ENCODE measurements at regions not wholly inside any gene's neighbourhood (a gene's known extent, or its start where the extent isn't known, plus 50 kb on each side); places are given as distances from the start of the nearest gene placed in this dataset.
A peak's percentile ranks its signal among the peaks of the same experiment; 100 is the strongest.

DNA sequence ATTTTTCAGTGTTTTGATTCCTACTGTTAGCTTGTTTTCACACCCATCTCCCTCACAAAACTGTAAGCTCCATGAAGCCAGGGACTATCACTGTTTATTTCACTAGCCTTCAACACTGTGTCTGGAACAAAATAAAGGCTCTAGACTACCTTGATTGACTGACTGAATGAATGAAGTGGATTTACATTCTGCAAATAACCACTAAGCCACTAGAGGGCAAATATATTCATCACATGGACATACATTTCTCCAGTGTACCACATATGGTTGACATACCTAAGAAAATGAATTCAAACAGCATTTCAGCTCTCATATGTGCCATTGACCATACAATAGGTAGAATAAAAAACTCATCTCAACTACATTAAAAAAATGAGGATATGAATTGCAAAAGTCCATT, 185.9 kb downstream of the RAB11FIP2 start:
- Histone ChIP-seq H3K36me3 (ENCODE audit: control insufficient read depth, insufficient read depth, low read length) (no peaks in the 10 kb centered on the region), H3K27me3 (ENCODE audit: control insufficient read depth, insufficient read depth, low read length) (no peaks in the 10 kb centered on the region), H3K4me3 (ENCODE audit: low read depth, low read length) (no peak overlapping the region)
- FAIRE-seq, result no peak
- TF ChIP-seq, protein P1, sequence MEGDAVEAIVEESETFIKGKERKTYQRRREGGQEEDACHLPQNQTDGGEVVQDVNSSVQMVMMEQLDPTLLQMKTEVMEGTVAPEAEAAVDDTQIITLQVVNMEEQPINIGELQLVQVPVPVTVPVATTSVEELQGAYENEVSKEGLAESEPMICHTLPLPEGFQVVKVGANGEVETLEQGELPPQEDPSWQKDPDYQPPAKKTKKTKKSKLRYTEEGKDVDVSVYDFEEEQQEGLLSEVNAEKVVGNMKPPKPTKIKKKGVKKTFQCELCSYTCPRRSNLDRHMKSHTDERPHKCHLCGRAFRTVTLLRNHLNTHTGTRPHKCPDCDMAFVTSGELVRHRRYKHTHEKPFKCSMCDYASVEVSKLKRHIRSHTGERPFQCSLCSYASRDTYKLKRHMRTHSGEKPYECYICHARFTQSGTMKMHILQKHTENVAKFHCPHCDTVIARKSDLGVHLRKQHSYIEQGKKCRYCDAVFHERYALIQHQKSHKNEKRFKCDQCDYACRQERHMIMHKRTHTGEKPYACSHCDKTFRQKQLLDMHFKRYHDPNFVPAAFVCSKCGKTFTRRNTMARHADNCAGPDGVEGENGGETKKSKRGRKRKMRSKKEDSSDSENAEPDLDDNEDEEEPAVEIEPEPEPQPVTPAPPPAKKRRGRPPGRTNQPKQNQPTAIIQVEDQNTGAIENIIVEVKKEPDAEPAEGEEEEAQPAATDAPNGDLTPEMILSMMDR (IDR thresholded peaks at IDR 0.05; ENCODE audit: insufficient read depth, low read length, severe bottlenecking), result peak; percentile 27
- peak; percentile 46 for DNase-seq (ENCODE audit: low read depth)

DNA sequence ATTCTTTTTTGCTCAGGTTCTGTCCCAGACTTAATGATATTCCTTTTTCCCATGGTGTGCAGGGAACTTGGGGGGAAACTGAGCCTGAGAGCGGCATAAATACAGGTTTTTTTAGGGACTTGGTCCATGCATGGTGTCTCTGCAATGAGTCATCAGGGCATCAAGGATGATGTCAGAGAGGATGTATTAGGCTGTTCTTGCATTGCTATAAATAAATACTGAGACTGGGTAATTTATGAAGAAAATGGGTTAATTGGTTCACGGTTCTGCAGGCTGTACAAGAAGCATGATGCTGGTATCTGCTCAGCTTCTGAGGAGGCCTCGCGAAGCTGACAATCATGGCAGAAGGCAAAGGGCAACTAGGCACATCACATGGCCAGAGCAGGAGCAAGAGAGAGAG, 185.4 kb downstream of the RAB11FIP2 start:
- no peaks in the 10 kb centered on the region for H3K27me3 ChIP-seq (ENCODE audit: control insufficient read depth, insufficient read depth, low read length)
- DNase-seq (ENCODE audit: low read depth), result peak; percentile 30
- no peaks in the 10 kb centered on the region for H3K36me3 ChIP-seq (ENCODE audit: control insufficient read depth, insufficient read depth, low read length)
- FAIRE-seq, result no peak
- no peak overlapping the region for H3K4me3 ChIP-seq (ENCODE audit: low read depth, low read length)
- TF ChIP-seq, protein P1 (IDR thresholded peaks at IDR 0.05; ENCODE audit: insufficient read depth, low read length, severe bottlenecking), result no peak

- no peaks in the 10 kb centered on the region for H3K27me3 ChIP-seq (ENCODE audit: control insufficient read depth, insufficient read depth, low read length)
- H3K4me3 ChIP-seq (ENCODE audit: low read depth, low read length), result no peak overlapping the region
- no peaks in the 10 kb centered on the region for H3K36me3 ChIP-seq (ENCODE audit: control insufficient read depth, insufficient read depth, low read length)
- DNase-seq (ENCODE audit: low read depth), result no peak
- FAIRE-seq, result no peak
- TF ChIP-seq, protein P1 (IDR thresholded peaks at IDR 0.05; ENCODE audit: insufficient read depth, low read length, severe bottlenecking), result no peak
These were observed 183.0 kb downstream of the RAB11FIP2 start for GRCh38 chr10:117863771-117864170.

DNA sequence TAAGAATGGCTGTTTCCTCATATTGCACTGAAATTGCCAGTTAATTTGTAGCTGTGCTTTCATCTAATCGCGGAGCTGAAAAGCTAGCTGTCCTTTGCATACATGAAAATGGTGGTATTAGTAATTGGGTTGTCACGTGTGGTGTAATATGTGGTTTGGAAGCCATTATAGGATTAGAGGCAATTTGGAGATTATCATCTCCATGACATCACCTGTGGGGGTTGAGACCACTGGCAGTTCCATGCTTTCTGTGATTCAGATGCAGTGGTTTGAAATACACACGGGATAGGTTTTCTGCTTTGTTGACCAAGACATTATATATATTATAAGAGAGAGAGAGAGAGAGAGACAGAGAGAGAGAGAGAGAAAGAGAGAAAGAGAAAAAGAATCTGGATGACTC, 180.8 kb downstream of the RAB11FIP2 start:
- FAIRE-seq, result no peak
- Histone ChIP-seq H3K4me3 (ENCODE audit: low read depth, low read length) (no peak overlapping the region), H3K36me3 (ENCODE audit: control insufficient read depth, insufficient read depth, low read length) (no peaks in the 10 kb centered on the region), H3K27me3 (ENCODE audit: control insufficient read depth, insufficient read depth, low read length) (no peaks in the 10 kb centered on the region)
- TF ChIP-seq, protein P1 (IDR thresholded peaks at IDR 0.05; ENCODE audit: insufficient read depth, low read length, severe bottlenecking), result no peak
- DNase-seq (ENCODE audit: low read depth), result no peak

- FAIRE-seq, result no peak
- TF ChIP-seq, protein P1 (IDR thresholded peaks at IDR 0.05; ENCODE audit: insufficient read depth, low read length, severe bottlenecking), result no peak
- Histone ChIP-seq H3K36me3 (ENCODE audit: control insufficient read depth, insufficient read depth, low read length) (no peaks in the 10 kb centered on the region), H3K4me3 (ENCODE audit: low read depth, low read length) (no peak overlapping the region), H3K27me3 (ENCODE audit: control insufficient read depth, insufficient read depth, low read length) (no peaks in the 10 kb centered on the region)
- DNase-seq (ENCODE audit: low read depth), result no peak
These were observed 178.6 kb downstream of the RAB11FIP2 start for GRCh38 chr10:117868151-117868550.

DNA sequence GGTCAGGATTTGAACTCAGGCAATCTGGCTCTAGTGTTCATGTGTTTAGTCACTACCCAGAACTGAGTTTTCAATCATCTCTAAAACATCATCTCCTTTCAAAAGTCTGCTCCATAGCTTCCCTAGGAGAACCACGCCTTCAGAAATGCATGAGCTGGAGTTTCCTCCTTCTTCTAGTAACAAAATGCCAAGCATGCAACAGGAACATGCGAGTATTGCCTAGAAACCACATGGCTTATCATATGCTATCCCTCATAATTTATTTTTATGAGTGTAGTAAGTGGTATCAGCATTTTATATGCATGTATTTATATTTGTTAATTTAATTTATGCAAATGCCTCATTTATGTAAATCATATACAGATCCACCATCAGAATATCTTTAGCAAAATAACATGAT, 170.9 kb downstream of the RAB11FIP2 start:
- TF ChIP-seq, protein P1 (IDR thresholded peaks at IDR 0.05; ENCODE audit: insufficient read depth, low read length, severe bottlenecking), result no peak
- no peaks in the 10 kb centered on the region for H3K27me3 ChIP-seq (ENCODE audit: control insufficient read depth, insufficient read depth, low read length)
- no peak overlapping the region for H3K4me3 ChIP-seq (ENCODE audit: low read depth, low read length)
- no peak for DNase-seq (ENCODE audit: low read depth)
- no peak for FAIRE-seq
- no peaks in the 10 kb centered on the region for H3K36me3 ChIP-seq (ENCODE audit: control insufficient read depth, insufficient read depth, low read length)
